WTC11 (cell line): ENCODE measurements at regions not wholly inside any gene's neighbourhood (a gene's known extent, or its start where the extent isn't known, plus 50 kb on each side); places are given as distances from the start of the nearest gene placed in this dataset.

Source experiments
- ATAC-seq: fragments of 200-7000 bp; cut with Tn5 transposase; 2 replicates; pipeline ENCODE4 v1.10.0; 2021; ENCODE audit warnings: mild to moderate bottlenecking, moderate library complexity
- CTCF ChIA-PET: fragments of 300-600 bp; sonication (Branson Sonifier 250); formaldehyde crosslinking; loops from one replicate; lab custom pipeline; 2021; ENCODE audit warnings: antibody characterized with exemption; lab: Charles Lee
- POLR2A ChIA-PET: fragments of 350-600 bp; sonication (Branson Sonifier 250); formaldehyde crosslinking; loops from one replicate; lab custom pipeline; 2021; ENCODE audit warnings: antibody characterized with exemption; lab: Charles Lee
- DNase-seq: peaks from one replicate; pipeline ENCODE4 v3.0.0; 2021; ENCODE audit warnings: low spot score
- H3K27ac Mint-ChIP-seq: 2 replicates; pipeline ENCODE4 v1.8.0; 2021; ENCODE audit warnings: mixed read lengths
- H3K27me3 Mint-ChIP-seq: 2 replicates; pipeline ENCODE4 v1.8.0; 2021; ENCODE audit warnings: low read depth, mild to moderate bottlenecking, moderate library complexity, mixed read lengths
- H3K36me3 Mint-ChIP-seq: 2 replicates; pipeline ENCODE4 v1.8.0; 2021; ENCODE audit warnings: mixed read lengths
- H3K4me1 Mint-ChIP-seq: 2 replicates; pipeline ENCODE4 v1.8.0; 2022; ENCODE audit warnings: mixed read lengths
- H3K4me3 Mint-ChIP-seq: 2 replicates; pipeline ENCODE4 v1.8.0; 2021; ENCODE audit warnings: mild to moderate bottlenecking, moderate library complexity, mixed read lengths
- H3K9me3 Mint-ChIP-seq: 2 replicates; pipeline ENCODE4 v1.8.0; 2021; ENCODE audit warnings: mixed read lengths
- ARID4B ChIP-seq: sonication (generic); formaldehyde crosslinking; IDR thresholded peaks from 2 replicates; pipeline ENCODE4 v1.8.0; 2023; ENCODE audit warnings: missing genetic modification reagents, mild to moderate bottlenecking, borderline replicate concordance
- ERG ChIP-seq: fragments of 250-450 bp; sonication (Bioruptor Pico); IDR thresholded peaks from 2 replicates; pipeline ENCODE4 v1.8.0; 2021; ENCODE audit warnings: mild to moderate bottlenecking
- GABPB1 ChIP-seq: sonication (generic); formaldehyde crosslinking; IDR thresholded peaks from 2 replicates; pipeline ENCODE4 v1.8.1; 2023; ENCODE audit warnings: mild to moderate bottlenecking, missing genetic modification reagents
- IRF2 ChIP-seq: sonication (generic); formaldehyde crosslinking; IDR thresholded peaks from 2 replicates; pipeline ENCODE4 v1.8.0; 2022; ENCODE audit warnings: low read depth, missing genetic modification reagents, borderline replicate concordance
- JUN ChIP-seq: sonication (generic); formaldehyde crosslinking; IDR thresholded peaks from 2 replicates; pipeline ENCODE4 v1.8.0; 2023; ENCODE audit warnings: mild to moderate bottlenecking, missing genetic modification reagents
- MLX ChIP-seq: sonication (generic); formaldehyde crosslinking; IDR thresholded peaks from 2 replicates; pipeline ENCODE4 v1.8.1; 2023; ENCODE audit warnings: mild to moderate bottlenecking, missing genetic modification reagents, moderate library complexity
- MYBL2 ChIP-seq: sonication (generic); formaldehyde crosslinking; IDR thresholded peaks from 2 replicates; pipeline ENCODE4 v1.8.1; 2023; ENCODE audit warnings: mild to moderate bottlenecking, moderate library complexity, missing genetic modification reagents
- NFATC4 ChIP-seq: fragments of 250-450 bp; sonication (Bioruptor Pico); IDR thresholded peaks from 2 replicates; pipeline ENCODE4 v1.9.0; 2021; ENCODE audit warnings: mild to moderate bottlenecking
- OVOL2 ChIP-seq: fragments of 250-450 bp; sonication (Bioruptor Pico); IDR thresholded peaks from 2 replicates; pipeline ENCODE4 v1.9.0; 2021; ENCODE audit warnings: mild to moderate bottlenecking, borderline replicate concordance
- SMAD3 ChIP-seq: sonication (generic); formaldehyde crosslinking; IDR thresholded peaks from 2 replicates; pipeline ENCODE4 v1.8.0; 2022; ENCODE audit warnings: missing genetic modification reagents, mild to moderate bottlenecking, borderline replicate concordance
- SP1 ChIP-seq: sonication (generic); formaldehyde crosslinking; conservative IDR thresholded peaks from 2 replicates; pipeline ENCODE4 v1.8.1; 2022; ENCODE audit warnings: missing genetic modification reagents
- TCF7 ChIP-seq: sonication (generic); formaldehyde crosslinking; IDR thresholded peaks from 2 replicates; pipeline ENCODE4 v1.8.0; 2022; ENCODE audit warnings: mild to moderate bottlenecking, low read depth, missing genetic modification reagents, moderate library complexity
- ZNF121 ChIP-seq: sonication (generic); formaldehyde crosslinking; IDR thresholded peaks from 2 replicates; pipeline ENCODE4 v1.8.0; 2023; ENCODE audit warnings: missing genetic modification reagents
- ZNF232 ChIP-seq: sonication (generic); formaldehyde crosslinking; IDR thresholded peaks from 2 replicates; pipeline ENCODE4 v1.8.0; 2022; ENCODE audit warnings: mild to moderate bottlenecking, missing genetic modification reagents
- TF ChIP-seq, protein P1 (sequence below): sonication (generic); formaldehyde crosslinking; IDR thresholded peaks from 2 replicates; pipeline ENCODE4 v1.8.1; 2023; ENCODE audit warnings: mild to moderate bottlenecking, missing genetic modification reagents, borderline replicate concordance
- TF ChIP-seq, protein P2 (sequence below): fragments of 200-600 bp; IDR thresholded peaks from 2 replicates; pipeline ENCODE4 v1.8.0; 2022; ENCODE audit warnings: antibody characterized with exemption
- TF ChIP-seq, protein P3 (sequence below): sonication (generic); formaldehyde crosslinking; IDR thresholded peaks from 2 replicates; pipeline ENCODE4 v1.8.1; 2022; ENCODE audit warnings: mild to moderate bottlenecking, moderate library complexity, missing genetic modification reagents

DNA sequence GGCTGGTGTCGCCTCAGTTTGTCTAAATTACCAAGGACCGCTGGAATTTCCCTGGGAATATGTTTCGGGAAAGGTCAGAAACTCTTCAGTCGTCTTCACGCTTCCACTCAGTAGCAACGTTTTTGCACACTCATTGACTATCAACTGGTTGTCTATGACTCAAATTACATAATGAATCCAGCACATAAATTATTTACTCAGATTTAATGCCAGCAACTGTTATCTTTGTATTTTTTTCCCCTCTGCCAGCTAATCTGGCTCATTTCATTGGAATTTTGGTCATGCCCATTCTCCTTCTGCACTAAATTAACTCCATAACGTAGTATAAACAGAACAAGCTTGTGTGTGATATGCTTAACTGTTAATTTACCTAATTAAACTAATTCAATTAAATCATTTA lies 372.7 kb upstream of the ZFHX3 start (continued):
- TF ChIP-seq, protein P1, sequence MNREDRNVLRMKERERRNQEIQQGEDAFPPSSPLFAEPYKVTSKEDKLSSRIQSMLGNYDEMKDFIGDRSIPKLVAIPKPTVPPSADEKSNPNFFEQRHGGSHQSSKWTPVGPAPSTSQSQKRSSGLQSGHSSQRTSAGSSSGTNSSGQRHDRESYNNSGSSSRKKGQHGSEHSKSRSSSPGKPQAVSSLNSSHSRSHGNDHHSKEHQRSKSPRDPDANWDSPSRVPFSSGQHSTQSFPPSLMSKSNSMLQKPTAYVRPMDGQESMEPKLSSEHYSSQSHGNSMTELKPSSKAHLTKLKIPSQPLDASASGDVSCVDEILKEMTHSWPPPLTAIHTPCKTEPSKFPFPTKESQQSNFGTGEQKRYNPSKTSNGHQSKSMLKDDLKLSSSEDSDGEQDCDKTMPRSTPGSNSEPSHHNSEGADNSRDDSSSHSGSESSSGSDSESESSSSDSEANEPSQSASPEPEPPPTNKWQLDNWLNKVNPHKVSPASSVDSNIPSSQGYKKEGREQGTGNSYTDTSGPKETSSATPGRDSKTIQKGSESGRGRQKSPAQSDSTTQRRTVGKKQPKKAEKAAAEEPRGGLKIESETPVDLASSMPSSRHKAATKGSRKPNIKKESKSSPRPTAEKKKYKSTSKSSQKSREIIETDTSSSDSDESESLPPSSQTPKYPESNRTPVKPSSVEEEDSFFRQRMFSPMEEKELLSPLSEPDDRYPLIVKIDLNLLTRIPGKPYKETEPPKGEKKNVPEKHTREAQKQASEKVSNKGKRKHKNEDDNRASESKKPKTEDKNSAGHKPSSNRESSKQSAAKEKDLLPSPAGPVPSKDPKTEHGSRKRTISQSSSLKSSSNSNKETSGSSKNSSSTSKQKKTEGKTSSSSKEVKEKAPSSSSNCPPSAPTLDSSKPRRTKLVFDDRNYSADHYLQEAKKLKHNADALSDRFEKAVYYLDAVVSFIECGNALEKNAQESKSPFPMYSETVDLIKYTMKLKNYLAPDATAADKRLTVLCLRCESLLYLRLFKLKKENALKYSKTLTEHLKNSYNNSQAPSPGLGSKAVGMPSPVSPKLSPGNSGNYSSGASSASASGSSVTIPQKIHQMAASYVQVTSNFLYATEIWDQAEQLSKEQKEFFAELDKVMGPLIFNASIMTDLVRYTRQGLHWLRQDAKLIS (CRISPR knock-in tag), result no peak
- TF ChIP-seq ZNF232 (CRISPR knock-in tag) (no peak), SP1 (CRISPR knock-in tag) (no peak), GABPB1 (CRISPR knock-in tag) (no peak), NFATC4 (no peak), IRF2 (CRISPR knock-in tag) (no peak), MYBL2 (CRISPR knock-in tag) (no peak), JUN (no peak), ERG (CRISPR knock-in tag) (no peak), ZNF121 (CRISPR knock-in tag) (no peak), SMAD3 (CRISPR knock-in tag) (no peak), OVOL2 (CRISPR knock-in tag) (no peak)
- TF ChIP-seq, protein P2, sequence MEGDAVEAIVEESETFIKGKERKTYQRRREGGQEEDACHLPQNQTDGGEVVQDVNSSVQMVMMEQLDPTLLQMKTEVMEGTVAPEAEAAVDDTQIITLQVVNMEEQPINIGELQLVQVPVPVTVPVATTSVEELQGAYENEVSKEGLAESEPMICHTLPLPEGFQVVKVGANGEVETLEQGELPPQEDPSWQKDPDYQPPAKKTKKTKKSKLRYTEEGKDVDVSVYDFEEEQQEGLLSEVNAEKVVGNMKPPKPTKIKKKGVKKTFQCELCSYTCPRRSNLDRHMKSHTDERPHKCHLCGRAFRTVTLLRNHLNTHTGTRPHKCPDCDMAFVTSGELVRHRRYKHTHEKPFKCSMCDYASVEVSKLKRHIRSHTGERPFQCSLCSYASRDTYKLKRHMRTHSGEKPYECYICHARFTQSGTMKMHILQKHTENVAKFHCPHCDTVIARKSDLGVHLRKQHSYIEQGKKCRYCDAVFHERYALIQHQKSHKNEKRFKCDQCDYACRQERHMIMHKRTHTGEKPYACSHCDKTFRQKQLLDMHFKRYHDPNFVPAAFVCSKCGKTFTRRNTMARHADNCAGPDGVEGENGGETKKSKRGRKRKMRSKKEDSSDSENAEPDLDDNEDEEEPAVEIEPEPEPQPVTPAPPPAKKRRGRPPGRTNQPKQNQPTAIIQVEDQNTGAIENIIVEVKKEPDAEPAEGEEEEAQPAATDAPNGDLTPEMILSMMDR, result no peak

- TF ChIP-seq MLX (CRISPR knock-in tag), result no peak
- TF ChIP-seq, protein P3, sequence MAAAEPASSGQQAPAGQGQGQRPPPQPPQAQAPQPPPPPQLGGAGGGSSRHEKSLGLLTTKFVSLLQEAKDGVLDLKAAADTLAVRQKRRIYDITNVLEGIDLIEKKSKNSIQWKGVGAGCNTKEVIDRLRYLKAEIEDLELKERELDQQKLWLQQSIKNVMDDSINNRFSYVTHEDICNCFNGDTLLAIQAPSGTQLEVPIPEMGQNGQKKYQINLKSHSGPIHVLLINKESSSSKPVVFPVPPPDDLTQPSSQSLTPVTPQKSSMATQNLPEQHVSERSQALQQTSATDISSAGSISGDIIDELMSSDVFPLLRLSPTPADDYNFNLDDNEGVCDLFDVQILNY (CRISPR knock-in tag), result no peak
- no peak for DNase-seq
- Mint-ChIP-seq H3K36me3 (no peaks in the 10 kb centered on the region), H3K9me3 (peaks cover 4% of the 10 kb centered on the region; the same call in 1 of the 2 replicates), H3K4me1 (peaks cover 17% of the 10 kb centered on the region), H3K27me3 (no peaks in the 10 kb centered on the region), H3K4me3 (no peak overlapping the region), H3K27ac (no peak overlapping the region)
- no peak for ATAC-seq
- POLR2A ChIA-PET, result no interaction called here
- CTCF ChIA-PET, result no interaction called here
Observed at GRCh38 chr16:73420244-73420643, 372.3 kb upstream of the ZFHX3 start.

DNA sequence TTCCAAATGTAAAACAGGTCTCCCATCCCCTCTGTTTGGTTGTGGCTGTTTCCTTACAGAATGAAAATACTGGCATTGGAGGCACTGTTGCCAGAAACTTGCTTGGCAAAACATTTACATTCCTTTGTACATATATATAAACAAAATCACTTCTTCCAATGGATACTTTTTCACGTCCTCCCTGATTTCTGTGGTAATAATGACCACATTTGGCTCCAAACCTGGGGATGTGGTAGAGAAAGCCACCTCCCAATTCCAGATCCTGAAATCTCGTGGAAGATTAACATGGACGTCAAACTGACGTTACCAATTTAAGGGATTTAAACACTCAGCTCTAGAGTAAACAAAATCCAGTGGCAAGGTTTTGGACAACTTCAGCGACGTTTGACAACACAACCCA lies 370.8 kb upstream of the ZFHX3 start:
- POLR2A ChIA-PET, result no interaction called here
- no peak for DNase-seq
- no peak overlapping the region for H3K27ac Mint-ChIP-seq
- CTCF ChIA-PET, result no interaction called here
- peaks cover 4% of the 10 kb centered on the region; the same call in 1 of the 2 replicates for H3K9me3 Mint-ChIP-seq
- H3K36me3 Mint-ChIP-seq, result no peaks in the 10 kb centered on the region
- ATAC-seq, result no peak
- H3K4me1 Mint-ChIP-seq, result peaks cover 17% of the 10 kb centered on the region
- no peaks in the 10 kb centered on the region for H3K27me3 Mint-ChIP-seq
- H3K4me3 Mint-ChIP-seq, result no peak overlapping the region
- no peak for TF ChIP-seq IRF2 (CRISPR knock-in tag)
- no peak for TF ChIP-seq TCF7 (CRISPR knock-in tag)
- no peak for TF ChIP-seq ARID4B (CRISPR knock-in tag)
